HG03520 (cell line): ENCODE measurements at regions not wholly inside any gene's neighbourhood (a gene's known extent, or its start where the extent isn't known, plus 50 kb on each side); places are given as distances from the start of the nearest gene placed in this dataset.
A peak's percentile ranks its signal among the peaks of the same experiment; 100 is the strongest.
"Not testable (repeated sequence)": the region's sequence is repeated elsewhere in the genome, so short reads cannot be mapped to it uniquely, and the experiment has no call there.

Experiments
- ATAC-seq: cut with Tn5 transposase; IDR thresholded peaks from one replicate; pipeline ENCODE4 v1.9.1; 2021; ENCODE audit warnings: mild to moderate bottlenecking, moderate library complexity; ENCODE audit not compliant: unreplicated experiment

DNA sequence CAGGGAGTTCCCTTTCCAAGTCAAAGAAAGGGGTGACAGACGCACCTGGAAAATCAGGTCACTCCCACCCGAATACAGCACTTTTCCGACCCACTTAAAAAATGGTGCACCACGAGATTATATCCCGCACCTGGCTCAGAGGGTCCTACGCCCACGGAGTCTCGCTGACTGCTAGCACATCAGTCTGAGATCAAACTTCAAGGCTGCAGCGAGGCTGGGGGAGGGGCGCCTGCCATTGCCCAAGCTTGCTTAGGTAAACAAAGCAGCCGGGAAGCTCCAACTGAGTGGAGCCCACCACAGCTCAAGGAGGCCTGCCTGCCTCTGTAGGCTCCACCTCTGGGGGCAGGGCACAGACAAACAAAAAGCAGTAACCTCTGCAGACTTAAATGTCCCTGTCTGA, 277.8 kb upstream of the ARHGAP42 start:
- not testable (repeated sequence) for ATAC-seq

DNA sequence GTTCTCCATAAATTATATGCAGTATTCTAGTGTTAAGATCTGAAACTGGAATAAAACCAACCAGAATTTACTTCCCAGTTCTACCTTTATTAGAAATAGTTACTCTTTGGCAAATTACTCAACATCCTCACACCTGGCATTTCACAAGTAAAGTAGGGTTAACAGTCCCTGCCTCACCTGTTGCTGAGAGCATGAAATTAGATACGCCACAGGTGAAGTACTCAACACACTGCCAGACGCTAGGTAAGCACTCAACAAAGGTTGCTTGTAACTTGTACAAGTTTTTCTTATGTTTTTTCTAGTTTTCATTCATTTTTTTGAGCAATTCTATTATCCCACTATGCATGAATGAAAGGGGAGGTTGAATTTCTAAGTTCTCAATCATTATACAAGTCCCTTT, 267.6 kb upstream of the ARHGAP42 start:
- no peak for ATAC-seq

DNA sequence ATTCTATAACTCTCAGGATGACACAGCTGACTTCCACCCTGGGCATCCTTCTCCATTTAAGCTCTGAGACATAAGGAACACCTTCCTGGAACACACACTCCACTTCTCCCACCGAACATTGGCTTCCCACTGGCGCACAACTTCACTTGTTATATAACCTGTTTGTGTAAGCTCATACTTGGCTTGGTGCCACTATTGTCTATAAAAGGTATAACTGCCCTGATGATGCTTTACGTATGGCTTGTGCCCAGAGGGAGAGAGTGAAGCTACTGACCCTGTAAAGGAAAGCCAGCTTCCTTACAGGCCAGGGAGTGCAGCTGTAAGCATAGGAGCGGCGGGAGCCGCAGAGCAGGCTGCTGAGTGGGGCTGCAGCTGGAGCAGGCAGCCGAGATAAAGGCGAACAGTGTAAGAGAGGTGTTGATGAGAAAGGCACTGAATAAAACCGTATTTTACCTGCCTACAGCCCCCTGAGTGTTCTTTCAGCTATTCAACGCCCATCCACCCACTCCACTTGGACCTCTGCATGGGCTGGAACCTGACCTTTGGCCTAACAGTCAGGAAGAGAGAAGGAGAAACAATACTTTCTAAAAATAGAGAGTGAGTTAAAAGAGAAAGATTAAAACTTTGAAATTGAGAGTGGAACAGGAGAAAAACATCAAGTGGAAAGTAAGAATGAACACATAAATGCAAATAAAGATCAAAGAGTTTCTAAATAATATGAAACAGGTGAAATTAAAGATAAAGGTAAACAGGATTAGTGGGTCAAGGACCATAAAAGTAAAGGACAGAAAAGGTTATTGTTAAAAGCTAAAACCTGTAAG, 252.1 kb upstream of the ARHGAP42 start:
- ATAC-seq: no peak

DNA sequence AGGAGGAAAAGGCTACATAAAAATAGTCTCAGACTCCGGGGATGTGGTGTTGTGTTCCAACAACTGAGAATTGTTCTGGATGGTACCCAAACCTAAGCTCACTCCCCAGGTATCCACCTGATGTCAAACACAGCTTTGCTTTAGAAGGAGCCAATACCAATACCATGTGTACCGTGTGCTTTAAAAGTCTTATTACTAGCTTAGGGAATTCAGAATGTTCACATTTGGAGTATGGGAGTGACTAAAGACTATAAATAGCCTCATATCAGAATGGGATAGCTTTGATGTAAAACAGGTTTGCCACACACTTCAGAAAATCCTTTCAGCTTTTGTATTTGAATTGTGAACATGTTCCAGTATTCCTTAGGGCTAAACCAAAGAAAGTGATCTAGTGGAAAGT, 248.7 kb upstream of the ARHGAP42 start:
- ATAC-seq: no peak

DNA sequence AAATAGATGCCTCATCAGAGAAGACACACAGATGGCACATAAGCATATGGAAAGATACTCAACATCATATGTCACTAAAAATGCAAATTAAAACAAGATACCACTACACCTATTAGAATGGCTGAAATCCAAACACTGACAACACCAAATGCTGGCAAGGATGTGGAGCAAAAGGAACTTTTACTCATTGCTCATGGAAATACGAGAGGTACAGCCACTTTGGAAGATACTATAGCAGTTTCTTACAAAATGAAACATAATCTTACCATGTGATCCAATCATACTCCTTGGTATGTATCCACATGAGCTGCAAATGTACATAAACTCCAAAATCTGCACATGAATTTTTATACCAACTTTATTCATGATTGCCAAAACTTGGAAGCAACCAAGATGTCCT, 246.0 kb upstream of the ARHGAP42 start:
- no peak for ATAC-seq

DNA sequence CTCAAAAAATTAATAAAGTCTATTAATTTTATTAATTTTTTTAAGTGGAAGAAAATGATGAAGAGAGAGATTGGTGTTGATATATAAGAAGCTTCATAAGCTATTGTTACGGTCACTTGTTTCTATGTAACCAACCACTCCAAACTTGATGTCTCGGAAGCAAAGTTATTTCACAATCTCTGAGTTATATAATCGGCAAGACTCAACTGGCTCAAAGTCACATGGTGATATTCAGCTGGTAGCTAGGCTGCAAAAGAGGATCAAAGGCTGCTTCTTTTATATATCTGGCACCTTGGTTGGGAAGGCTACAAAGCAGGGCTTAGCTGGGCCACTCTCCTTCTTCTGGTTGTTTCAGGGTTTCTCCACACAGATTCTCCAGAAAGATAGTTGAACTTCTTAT, 245.1 kb upstream of the ARHGAP42 start:
- ATAC-seq: no peak

DNA sequence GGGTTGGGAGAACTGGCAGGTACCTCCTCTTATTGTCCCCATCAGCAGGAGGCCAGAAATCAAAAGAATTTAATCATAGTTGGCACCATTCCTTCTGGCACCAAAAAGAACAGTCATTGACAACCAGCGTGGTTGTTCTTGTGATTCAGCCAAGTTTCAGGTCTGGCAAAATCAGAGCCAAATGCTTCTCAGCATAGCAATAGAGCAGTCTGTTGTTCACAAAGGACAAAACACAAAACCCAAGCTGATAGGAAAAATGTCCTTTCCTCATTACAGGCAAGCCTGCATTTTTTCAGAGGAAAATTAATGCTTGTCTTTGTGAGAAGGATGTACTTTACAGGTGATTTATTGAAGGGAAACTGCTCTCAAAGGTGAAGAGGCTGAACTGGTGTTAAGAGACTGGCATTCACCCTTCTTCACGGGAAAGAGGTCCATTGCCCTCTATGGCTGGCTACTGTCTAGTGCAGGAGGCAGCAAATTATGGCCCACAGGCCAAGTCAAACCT, 241.8 kb upstream of the ARHGAP42 start:
- no peak for ATAC-seq

DNA sequence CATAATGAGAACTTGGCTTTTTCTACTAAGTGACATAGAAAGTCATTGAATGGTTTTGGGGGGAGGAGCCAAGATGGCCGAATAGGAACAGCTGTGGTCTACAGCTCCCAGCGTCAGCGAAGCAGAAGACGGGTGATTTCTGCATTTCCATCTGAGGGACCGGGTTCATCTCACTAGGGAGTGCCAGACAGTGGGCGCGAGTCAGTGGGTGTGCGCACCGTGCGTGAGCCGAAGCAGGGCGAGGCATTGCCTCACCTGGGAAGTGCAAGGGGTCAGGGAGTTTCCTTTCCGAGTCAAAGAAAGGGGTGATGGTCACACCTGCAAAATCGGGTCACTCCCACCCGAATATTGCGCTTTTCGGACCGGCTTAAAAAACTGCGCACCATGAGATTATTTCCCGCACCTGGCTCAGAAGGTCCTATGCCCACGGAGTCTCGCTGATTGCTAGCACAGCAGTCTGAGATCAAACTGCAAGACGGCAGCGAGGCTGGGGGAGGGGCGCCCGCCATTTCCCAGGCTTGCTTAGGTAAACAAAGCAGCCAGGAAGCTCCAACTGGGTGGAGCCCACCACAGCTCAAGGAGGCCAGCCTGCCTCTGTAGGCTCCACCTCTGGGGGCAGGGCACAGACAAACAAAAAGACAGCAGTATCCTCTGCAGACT, 235.2 kb upstream of the ARHGAP42 start:
- not testable (repeated sequence) for ATAC-seq

DNA sequence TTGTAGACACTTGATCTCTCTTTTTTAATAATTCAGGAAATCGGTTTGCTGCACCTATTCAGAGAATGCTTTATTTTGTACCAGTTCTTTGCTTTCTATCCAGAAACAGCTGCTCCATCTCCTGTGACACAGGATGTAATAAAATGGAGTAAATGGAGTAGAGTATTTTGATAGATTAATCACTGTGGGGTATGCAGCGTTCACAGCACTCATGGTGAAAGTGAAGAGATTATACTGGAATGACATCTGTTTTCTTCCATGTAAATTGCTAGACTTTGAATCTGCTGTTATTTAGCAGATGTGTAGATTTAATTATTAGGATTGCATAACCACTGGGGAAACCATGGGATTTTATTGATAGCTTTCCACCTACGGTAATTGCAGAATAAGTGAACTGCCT, 227.3 kb upstream of the ARHGAP42 start:
- ATAC-seq: no peak

DNA sequence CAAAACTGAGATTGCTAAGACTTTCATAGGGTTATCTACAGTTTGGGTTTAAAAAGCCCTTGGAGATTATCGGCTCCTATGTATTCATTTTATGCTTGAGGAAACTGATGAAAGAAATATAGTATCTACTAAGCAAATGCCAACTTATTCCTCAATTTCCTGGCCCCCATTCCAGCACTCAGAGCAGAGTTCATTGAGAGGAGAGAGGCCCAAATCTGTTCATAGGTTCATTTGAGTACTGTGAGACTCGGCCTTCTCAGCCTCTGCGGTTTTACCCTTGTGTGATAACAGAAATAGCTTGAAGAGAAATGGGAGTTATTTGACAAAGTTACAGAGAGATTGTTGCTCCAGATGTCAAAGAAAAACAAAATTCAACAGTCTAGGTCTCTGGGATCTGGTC, 226.7 kb upstream of the ARHGAP42 start:
- no peak for ATAC-seq

DNA sequence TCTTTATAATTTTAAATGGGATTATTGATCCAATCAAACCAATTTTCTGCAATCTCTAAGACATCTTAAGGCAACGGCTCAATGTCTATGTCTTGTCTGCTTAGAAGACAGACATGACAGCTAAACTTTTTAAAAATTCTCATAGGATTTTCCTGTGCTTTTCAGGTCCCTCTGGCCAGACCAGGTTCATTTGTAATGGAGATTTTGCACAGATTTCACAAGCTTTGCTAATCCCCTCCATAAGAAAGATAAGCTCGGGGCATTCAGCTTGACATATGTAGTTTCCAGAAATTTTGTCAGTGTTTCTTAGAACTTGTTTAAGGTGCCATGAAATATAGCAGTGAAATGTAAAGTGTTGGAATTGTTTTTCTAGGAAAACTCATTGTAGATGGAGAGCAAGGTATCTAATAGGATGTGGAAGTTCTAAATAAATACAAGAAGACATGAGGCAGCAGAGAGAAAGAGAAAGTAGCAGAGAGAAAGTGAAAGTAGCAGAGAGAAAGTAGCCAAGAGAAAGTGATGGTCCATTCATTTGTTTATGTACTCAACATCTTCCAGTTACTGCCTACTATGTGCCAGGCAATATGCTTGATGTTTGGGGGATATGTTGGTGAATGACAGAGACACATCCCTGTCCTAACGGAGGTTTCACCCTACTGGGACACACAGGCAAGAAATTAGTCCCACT, 219.1 kb upstream of the ARHGAP42 start:
- ATAC-seq: peak; percentile 60

DNA sequence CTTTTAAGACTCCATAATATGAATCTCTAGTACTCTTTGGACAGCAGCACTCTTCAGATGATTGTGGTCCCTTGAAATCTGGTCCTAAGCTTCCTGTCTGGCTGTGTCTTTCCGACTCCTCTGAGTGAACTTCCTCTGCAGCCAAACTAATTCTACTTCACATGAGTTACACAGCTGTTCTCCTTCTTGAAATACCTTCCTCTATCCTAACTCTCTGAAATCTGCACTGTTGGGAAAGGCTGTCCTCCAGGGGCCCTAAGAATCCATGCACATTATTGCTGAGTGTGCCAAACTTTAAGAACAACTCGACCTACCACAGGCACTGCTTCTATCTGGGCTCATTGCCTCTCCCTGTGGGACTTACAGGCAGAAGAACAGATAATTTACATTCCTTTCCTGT, 217.3 kb upstream of the ARHGAP42 start:
- no peak for ATAC-seq

DNA sequence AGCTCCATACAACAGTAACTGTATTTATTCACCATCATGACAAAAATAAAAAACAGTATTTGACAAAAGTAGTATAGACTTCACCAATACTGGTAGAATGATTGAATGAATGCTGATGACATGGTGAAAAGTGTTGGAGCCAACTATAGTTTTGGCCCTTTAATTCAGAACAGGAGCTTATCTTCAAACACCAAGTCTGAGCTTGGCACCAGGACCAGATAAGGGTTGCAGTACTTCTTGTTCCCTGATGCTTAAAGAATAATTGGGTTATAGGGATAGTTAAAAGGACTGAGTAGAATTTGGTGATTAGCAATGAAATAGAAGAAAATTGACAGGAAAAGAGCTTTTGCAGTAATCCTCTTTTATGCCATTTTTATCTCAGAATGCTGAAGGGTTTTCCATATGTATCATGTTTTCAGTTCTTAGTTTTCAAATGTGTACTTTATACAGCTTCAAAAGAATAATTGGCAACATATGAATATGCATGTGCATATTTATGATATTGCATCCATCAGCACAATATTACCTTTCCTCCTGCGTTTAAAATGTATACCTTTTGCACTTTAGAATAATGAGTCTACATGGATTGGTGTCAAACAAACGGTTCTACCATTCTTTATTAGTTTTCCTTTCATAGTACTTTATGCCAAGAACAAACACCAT, 214.2 kb upstream of the ARHGAP42 start:
- ATAC-seq: no peak

DNA sequence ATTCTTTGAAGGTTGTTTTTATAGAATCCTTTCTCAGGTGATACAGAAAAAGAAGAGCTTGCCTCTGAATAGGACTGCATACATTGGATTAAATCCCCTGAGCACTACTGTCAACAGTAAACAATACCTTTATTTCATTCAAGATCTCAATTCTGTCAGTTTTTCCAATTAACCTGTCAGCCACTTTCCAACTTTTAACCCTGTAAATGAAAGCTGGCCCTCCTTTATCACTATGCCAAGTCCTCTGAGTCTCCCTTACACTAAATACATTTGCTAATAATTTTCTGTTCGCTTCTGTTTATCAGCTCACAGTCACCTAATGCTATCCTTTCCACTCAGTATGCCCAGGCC, 213.7 kb upstream of the ARHGAP42 start:
- no peak for ATAC-seq

DNA sequence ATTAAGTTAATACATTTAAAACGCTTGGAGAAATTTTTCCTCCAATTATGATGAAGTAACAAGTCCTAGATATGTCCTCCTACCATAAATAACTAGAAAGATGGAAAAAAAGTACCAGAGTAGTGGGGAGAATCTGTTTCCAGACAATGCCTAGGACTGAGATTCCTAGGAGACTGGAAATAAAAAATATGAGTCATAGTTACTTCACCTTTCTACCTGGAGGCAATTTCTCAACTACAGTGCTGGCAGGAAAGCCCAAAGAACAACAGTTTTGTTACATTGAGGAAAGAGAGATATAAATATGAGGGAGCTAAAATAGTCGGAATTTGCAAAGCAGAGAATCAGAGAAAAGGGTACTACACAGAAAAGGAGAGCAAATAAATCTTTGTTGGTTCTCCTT, 202.1 kb upstream of the ARHGAP42 start:
- no peak for ATAC-seq

DNA sequence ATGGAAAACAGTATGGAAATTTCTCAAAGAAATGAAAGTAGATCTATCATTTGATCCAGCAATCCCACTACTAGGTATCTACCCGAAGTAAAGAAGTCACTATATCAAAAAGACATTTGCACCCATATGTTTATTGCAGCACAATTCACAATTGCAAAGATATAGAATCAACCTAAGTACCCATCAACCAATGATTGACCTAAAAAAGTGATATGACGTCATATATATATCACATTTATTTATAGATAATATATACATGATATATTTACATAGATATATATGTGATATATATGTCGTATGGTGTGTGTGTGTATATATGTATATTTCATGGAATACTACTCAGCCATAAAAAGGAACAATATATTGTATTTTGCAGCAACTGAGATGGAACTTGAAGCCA, 188.3 kb upstream of the ARHGAP42 start:
- ATAC-seq: no peak

DNA sequence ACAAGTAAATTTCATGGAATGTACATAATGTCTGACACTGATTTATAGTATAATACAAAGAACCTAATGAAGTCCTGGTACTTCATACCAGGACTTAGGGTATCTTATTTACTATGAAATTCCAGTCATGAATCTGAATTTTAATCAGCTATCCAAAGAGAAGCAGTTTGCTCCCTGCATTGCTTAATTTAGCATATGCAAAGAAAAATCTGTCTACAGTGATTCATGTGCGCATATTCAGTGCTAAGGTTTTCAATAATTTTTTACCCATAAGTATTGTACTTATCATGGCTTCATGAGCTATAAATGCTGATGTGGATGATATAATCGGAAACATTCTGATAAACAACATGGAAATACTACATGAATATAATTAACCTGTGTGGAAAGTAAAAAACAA, 185.6 kb upstream of the ARHGAP42 start:
- ATAC-seq: no peak

DNA sequence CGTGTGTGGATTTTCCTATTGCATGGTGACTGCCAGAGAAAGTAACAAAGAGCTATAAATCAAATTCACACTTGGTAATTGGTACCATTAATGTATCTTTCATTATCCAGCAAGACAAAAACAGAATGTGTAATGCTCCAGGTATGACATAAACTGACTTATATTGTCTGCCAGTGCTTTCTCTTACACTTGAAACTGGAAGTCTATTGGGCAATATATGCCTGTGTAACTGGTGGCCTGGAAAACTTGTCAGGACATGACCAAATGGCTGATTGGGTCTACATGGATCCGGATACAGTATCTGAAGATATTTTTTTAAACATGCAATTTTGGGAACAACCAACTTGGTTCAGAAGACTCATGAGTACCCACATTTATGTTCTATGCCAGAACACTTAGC, 174.6 kb upstream of the ARHGAP42 start:
- ATAC-seq: no peak

DNA sequence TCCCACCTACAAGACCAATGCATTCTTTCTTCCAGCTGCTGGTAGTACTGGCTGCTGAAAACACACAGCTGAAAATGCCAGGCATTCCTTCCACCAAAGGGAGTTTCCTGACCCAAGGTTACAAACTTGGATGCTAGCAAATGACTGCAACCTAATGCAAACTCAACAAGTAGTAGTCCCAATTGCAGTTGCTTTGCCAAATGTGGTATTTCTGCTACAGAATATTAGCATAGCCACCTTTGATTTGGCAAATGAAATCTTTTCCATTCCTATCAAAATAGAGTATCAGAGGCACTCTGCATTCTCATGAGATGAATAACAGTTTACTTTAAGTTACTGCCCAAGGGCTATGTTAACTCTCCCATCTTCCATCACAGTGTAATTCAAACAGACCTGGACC, 172.0 kb upstream of the ARHGAP42 start:
- no peak for ATAC-seq

DNA sequence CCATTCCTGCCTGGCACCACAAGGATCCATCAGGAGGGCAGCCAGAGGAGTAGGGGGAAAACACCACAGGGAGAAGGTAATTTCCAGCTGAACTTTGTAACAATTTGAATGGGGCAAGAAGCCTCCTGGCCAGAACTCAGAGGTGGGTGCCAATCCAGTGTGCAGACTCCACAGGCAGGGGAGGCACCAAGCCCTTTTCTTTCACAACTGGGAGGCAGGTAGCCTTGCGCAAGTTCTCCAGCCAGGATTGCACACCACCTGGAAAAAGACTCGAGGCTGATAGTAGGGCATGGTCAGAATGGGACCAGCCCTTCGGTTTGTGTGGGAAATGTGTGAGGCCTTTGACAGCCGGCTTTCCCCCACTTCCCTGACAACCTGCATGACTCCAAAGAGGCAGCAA, 161.9 kb upstream of the ARHGAP42 start:
- ATAC-seq: no peak

DNA sequence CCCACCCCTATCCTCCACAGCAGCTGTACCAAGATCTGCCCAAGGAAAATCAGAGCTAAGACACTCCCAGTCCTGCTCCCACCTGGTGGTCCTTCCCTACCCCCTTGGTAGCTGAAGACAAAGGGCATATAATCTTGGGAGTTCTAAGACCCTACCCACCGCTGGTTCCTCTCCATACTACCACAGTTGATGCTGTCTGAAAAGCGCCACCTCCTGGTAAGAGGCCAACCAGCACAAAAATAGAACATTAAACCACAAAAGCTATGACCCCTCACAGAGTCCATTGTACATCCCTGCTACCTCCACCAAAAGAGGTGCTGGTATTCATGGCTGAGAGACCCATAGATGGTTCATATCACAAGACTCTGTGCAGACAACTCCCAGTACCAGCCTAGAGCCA, 161.5 kb upstream of the ARHGAP42 start:
- no peak for ATAC-seq
